HG03575 (cell line): ENCODE measurements at regions not wholly inside any gene's neighbourhood (a gene's known extent, or its start where the extent isn't known, plus 50 kb on each side); places are given as distances from the start of the nearest gene placed in this dataset.

Experiments
- ATAC-seq: cut with Tn5 transposase; IDR thresholded peaks from one replicate; pipeline ENCODE4 v1.9.1; 2021; ENCODE audit not compliant: unreplicated experiment, insufficient number of reproducible peaks, low FRiP score; ENCODE audit errors: extremely low read depth

DNA sequence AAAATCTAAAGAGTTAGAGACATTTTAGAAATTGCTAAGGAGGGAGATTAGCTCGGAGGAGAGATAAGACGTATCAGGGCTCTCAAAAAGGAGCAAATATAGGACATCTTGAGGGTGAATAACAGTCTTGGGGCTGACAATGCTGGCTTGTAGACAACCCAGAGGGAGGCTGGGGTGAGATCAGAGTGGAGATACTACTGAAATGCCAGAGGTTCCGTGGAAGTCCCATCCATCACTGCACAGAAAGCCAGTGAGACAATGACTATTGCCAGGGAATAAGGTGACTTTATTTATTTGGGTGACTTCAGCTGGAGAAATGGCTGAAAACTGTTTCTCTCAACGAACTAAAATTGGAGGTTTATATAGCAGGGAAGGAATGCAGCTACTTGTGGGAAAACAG lies 838.1 kb upstream of the AGA start:
- no peak for ATAC-seq

DNA sequence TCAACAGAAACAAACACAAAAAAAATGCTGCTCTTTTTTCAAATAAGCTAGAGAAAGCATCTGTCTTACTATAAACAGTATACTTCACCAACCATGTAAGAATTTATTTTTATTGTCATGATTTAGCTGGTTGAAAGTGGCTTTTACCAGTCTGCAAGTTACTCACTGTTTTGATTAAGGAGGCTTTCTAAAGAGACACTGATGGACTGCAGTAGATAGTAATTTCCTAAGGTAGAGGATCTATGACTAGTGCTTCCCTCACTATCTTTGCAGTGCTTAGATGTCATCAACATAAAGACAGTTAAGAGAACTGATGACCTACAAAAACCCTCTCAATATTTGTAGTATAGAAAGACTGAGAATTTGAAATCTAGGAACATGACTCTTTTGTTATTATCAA lies 846.2 kb upstream of the AGA start:
- ATAC-seq, result no peak

DNA sequence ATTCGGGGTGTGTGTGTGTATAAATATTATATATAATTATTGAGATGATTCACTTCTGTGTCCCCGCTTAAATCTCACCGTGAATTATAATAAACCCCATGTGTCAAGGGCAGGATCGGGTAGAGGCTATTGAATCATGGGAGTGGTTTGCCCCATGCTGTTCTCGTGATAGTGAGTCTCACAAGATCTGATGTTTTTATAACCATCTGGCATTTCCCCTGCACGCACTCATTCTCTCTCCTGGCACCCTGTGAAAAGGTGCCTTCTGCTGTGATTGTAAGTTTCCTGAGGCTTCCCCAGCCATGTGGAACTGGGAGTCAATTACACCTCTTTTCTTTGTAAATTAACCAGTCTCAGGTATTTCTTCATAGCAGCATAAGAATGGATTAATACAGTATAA lies 851.4 kb upstream of the AGA start:
- no peak for ATAC-seq

DNA sequence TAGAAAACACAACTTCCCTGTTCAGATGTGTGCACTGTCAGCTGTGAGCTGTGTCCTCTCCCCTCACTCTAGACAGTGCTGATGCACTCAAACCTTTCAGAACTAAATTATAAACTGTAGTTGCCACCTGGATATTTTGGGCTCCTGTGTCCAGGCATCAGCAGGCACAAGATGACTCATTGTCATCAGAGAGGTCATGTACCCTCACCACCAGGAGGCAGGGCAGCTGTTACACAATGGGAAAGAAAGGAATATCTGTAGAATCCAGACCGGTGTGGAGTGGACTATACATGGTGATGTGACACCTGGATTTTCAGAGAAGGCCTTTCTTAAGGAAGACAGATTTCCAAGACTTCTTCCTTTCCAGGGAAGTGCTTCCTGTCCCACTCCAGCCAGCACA lies 854.4 kb upstream of the AGA start:
- no peak for ATAC-seq

DNA sequence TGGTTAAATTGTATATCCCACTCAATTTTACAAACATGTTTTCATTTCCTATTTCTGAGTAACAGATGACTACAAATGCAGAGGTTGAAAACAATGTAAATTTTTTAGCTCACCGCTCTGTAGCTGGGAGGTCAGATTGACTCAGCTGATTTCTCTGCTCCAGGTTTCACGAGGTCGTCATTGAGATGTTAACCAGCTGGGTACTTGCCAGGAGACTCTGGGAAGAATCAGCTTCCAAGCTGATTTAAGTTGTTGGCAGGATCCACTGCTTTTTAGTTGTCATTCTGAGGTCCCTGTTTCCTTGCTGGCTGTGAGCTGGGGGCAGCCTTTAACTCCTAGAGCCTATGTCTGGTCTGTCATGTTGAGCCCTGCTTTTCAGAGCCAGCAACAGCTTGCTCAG lies 864.3 kb upstream of the AGA start:
- no peak for ATAC-seq

DNA sequence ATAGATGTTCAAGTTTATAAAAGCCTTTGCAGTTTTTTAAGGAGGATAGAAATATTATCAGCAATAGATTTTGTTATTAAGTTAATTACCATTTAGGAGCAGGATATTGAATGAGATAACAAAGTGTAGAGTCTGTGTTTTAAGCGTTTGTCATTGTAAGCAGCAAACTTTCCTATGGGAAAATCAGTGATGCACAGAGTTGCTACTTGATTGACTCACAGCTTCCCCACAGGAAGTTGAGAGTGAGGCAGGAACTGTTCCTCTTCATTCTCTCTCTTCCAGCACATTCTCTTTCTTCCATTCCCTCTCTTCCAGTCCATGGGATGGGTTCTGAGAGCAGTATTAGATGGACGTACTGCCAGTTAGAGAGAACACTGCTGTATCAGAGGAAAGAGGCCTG lies 867.7 kb upstream of the AGA start:
- no peak for ATAC-seq

DNA sequence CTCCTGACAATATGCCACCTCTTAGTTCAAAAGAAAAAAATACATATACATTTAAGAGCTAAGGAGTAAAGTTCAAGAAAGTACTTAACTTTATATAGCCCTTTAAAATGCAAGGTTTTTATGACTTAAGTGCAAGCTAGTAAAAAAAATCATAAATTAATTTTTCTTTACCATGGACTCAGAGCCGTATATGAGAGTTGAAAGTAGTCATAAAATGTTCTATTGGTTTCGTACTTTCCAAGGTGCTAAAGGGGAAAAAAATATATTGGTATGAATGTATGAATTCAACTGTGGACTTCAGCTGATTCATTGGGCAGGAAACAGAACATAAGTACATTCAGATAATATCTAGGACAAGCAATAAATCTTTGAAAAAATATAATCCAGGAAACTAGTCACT lies 869.8 kb upstream of the AGA start:
- ATAC-seq, result no peak

DNA sequence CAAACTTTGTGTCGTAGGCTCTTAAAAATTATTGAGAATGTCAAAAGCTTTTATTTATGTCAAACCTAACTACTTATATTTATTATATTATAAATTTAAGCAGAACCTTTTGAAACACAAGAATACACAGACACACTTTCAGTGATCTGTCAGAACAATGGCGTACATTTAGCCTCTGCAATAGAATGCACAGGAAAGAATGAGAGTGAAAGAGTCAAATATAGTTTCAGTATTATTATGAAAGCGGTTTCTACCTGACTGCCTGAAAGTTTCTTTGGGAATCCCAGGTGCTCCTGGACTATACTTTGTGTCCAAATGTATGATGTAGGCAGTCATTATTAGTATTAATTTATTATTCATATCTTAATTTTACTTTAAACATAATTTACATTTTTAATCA lies 872.0 kb upstream of the AGA start:
- ATAC-seq, result no peak

DNA sequence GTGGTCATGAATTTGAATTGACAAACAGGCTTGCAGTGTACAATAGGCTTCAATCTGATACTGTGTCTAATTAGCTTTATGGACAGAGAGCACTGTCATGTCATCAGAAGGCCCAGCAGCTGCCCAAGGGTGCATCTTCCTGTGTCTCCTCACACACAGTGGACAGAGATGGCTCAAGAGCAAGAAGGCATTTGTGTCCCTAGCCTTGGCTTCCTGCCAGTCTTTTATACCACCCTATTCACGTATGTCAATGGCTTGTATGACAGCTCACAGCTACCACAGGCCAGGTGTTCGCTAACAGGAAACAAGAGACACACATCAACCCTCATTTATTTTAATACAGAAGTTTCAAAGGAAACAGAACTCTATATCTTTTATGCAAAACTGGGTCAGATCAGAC lies 874.0 kb upstream of the AGA start:
- no peak for ATAC-seq

DNA sequence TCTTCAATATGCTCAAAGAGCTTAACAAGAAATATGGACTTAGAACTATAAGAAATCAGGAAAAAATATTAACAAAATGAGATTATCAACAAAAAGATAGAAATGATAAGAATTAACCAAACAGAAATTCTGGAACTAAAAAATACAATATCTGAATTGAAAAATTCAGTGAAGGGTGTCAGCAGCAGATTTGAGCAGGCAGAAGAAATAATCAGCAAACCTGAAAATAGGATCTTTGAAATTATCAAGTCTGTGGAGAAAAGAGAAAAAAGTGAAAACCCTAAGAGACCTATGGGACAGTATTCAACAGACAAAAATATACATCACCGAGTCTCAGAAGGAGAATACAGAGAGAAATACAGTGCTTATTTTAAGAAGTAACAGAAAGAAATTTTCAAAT lies 877.8 kb upstream of the AGA start:
- ATAC-seq, result no peak

DNA sequence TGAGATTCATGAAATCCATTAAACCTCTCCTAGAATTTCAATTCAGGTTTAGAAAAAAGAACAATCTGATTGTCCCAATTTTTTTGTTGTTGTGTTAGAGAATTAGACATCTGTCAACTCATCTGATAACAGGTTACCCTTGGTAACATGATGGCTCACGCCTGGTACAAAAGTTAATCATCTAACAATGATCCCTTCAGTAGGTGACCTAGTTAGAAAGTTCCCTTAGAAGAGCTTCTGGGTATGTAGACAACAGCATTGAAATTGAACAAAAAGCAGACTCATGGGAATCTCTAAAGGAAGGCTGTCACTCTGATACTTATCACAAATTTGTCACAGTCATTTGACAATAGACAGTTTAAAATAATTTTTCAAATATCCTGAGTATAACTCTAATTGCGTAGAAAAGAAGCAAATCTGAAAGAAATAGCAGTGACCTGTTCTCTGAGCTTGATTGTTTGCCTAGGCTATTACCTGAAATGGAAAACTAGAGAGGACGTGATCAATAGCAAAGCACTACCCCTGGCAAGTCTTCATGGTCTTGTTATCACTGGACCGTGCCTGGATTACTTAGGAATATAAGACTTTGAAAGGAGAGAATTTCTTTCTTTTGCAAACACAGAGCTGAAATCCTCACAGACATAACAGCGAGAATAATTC lies 880.4 kb upstream of the AGA start:
- no peak for ATAC-seq

DNA sequence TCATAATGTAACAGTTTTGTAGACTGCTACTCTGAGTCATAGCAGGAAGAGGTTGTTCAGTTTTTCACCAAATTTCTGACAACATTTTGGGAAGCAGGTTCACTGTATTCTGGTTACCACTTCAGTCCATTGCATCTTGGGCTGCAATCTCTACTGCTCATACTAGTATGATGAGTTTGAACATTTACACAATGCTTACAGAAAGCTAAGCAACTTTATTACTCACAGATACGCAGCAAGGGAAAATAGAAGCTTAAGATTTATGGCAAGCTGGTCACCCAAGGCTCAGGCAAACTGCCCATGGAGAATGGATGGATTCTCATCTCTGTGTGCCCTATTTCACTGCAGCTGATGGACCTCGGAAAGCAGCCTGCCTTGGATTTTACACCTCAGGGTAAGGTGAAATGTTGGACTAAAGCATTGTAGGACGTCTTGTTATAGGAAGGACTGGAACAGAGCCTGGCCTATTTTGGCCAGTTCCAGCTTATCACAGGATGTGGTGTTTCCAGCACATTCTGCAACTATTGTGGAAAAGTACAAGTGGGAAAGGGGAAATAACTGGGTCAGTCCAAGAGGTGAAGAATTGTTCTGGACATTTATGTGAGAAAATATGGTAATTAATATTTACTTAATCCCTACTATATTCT lies 887.1 kb upstream of the AGA start:
- no peak for ATAC-seq

DNA sequence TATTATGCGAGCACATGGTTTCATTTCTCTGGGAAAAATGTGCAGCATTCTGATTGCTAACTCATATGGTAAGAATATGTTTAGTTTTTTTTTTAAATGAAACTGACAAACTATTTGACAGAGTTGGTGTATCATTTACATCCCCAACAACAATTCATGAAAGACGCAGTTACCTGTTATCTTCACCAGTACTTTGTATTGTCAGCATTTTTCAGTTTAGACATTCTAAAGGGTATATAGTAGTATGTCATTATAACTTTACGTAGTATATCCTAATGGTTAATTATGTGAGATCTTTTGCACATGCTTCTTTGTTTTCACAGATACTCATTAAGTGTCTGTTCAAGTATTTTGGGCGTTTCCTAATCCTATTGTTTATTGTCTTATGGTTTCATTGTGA lies 891.1 kb upstream of the AGA start:
- ATAC-seq, result no peak

DNA sequence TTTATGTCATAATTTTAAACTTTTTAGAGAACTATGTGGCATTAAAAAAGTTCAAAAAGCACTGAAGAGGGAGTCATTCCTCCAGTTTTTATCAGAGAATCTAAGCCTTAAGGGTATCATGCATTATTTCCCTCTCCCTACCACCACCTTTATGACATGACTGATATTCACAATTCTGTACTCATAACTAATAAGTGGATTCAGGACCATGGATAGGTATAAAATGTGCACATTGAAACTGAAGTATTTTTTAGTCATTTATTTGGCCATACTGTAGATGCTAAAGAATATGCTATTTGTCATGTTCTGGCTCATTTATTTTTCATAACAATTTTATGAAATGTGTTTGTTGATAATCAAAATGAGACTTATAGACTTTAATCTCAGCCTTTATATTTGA lies 897.5 kb upstream of the AGA start:
- ATAC-seq, result no peak

DNA sequence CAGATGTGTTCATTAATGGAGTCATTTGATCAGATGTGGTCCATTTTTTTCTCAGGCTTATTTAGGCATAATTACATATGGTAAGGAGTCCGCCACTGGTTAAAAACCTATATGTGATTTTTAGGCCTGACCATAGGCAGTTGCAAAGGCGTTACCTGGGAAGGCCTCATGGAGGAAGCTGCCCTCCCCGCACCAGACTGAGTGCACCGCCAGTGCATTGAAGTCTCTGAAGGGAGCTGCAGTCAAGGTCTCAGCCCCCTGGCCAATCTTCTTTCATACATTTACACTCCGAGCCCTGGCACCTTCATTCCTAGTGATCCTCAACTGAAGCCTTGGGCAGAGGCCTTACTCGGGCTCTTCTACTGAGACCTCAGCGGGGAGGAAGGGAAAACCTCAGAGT lies 898.2 kb upstream of the AGA start:
- ATAC-seq, result no peak

DNA sequence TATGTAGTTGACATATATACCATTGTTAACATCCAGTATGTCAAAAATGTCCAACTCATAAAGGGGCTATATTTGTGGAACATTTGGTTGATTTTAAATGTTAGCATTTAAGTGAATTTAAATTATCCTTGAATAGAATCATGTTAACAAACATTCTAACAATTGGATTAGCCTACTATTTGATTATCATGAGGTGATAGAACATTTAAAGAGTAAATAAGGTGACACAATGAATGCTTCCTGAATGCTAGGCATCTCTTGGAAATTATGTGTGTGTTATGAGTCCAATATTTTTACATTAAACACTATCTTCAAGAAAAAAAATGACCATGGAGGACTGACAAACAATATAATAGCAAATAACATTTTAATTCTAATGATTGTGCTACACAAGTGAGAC lies 901.9 kb upstream of the AGA start:
- ATAC-seq, result no peak

DNA sequence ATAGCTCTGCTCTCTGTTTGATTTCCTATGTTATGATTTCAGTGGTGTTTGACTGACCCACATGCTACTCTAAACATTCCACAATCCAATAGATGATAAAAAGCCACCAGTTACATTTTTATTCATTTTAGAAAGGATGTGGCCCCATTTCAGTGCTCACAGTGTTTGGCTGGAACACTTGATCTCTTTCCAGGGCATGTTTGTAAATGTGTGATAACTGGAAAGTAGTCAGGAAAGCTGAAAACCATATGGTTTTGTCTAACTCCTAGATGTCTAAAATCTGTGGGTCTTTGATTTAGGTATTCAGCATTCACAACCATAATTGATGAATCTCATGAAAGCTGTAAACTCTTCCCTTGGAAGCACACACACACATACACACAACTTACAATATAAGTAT lies 904.9 kb upstream of the AGA start:
- no peak for ATAC-seq

DNA sequence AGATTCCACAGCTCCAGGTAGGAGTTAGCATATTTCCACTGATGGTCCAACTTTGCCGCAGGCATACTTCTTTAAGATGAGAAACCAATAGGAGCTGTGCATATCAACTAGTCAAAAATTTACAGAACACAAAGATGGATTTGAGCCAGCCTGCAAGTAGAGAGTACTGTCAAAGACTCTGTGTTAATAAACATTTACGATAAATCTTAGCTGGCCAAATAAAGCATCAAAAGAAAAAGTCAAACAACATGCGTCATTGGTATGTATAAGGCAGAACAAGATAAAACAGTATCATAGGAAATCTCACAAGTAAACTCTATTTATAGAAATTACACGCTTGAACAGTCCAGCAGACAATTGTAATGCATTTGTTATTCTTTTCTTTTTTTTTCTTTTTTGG lies 907.4 kb upstream of the AGA start:
- ATAC-seq, result no peak

DNA sequence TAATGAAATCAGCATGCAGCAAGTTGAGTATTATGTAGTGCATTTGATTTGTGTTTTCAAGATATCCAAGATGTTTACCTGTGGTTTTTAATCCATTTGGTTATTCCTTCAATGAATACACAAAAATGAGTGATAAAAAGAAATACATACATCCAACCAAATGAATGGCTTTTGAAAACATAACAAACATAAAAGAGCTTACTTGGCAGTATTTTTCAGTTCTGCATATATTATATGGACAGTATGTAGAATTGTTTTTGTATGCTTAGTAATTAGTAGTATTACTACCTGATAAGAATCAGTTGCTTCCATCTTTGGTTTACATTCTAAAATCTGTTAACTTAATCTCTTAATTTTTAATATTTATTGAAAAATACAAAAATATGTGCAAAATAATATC lies 908.9 kb upstream of the AGA start:
- no peak for ATAC-seq

DNA sequence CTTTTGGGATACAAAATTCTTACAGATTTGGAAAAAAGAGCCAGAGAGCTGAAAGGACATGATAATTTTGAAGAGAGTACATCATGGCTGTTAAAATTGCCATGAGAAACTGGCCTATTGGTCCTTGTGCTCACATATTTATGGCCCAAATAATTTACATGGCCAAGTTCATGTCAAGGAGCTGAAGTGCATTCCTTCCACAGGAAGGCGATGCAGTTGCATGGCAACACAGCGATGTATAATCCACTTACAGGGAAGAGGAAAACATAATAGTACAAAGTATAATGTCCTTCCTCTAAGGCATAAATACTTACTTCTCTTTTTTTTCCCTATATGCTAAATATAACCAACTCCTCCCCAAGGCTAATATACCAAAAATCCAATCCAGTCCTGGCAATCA lies 914.5 kb upstream of the AGA start:
- ATAC-seq, result no peak

DNA sequence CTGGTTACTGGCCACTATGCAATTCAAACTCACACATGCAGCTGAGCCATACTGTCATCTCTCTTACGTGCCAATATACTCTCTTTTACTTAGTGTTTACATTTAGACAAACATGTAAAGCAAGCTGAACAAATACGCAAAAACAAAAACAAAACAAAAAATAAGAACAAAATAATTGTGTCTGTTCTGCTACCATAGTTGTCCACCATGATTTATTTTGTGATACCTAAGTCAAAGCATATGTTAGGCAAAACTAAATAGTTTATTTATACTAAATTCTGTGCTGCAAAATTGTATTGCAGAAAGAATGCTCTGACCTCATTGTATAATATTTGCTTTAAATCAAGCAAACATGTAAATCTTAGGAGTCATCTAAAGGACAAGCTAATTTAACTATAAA lies 943.2 kb upstream of the AGA start:
- no peak for ATAC-seq
